ENCODE measurements at regions not wholly inside any gene's neighbourhood (a gene's known extent, or its start where the extent isn't known, plus 50 kb on each side); places are given as distances from the start of the nearest gene placed in this dataset.

DNA sequence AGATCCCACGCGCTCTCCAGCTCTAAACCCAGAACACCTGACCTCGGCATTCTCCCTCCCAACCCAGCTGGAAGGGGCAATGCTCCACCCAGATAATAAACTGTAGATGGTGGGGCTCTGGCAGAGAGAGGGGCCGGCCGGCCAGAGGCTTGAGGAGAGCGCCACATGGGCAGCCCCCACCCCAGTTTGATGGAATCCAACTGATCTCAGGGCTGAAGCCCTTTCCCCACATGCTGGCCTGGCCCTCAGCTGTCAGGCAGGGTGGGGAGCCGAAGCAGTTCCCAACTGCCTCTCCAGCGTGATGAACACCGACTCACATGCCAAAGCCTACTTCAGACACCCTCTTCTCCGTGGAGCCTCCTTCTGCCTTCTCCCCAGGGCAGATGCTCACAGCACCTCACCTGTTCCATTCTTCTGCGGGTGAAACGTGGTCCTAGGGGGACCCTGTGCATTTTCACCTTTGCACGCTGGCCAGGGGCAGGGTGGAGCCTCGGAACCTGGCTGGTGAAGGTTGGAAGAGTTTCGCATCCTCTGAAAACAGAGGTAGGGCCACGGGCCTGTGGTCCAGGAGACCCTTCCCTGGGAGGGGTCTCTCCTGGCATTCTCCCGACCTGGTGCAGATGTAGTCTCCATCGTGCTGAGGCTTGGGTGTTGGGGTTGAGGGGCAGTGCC is 65.7 kb upstream of the ZNF469 start:
- H3K9ac ChIP-seq (ENCODE audit: low read length): no peak overlapping the region
- H3K9me3 ChIP-seq (ENCODE audit: low read length): peaks cover 3% of the 10 kb centered on the region; the same call in 1 of the 2 replicates
- no peak overlapping the region for H3K27ac ChIP-seq (ENCODE audit: low read depth, low read length, poor library complexity, severe bottlenecking)
- H3K4me1 ChIP-seq (ENCODE audit: insufficient read depth, low read length, severe bottlenecking): no peaks in the 10 kb centered on the region
- no peaks in the 10 kb centered on the region for H3K79me2 ChIP-seq (ENCODE audit: insufficient read depth, low read length)
- no peak overlapping the region for H2AFZ ChIP-seq (ENCODE audit: low read length)
- H3K4me3 ChIP-seq (ENCODE audit: low read depth, low read length, poor library complexity, severe bottlenecking): no peak overlapping the region
- H3K27me3 ChIP-seq (ENCODE audit: insufficient read depth, low read length): 0 out of 2 replicates have a peak, but pooled peaks cover 5% of the 10 kb centered on the region
- no peak overlapping the region for H3K4me2 ChIP-seq (ENCODE audit: low read length)
- H3F3A ChIP-seq (ENCODE audit: insufficient read depth, low read length): no peaks in the 10 kb centered on the region
- no peaks in the 10 kb centered on the region; the same call in 1 of the 2 replicates for H3K36me3 ChIP-seq (ENCODE audit: insufficient read depth, low read length)
- TF ChIP-seq, protein P1, sequence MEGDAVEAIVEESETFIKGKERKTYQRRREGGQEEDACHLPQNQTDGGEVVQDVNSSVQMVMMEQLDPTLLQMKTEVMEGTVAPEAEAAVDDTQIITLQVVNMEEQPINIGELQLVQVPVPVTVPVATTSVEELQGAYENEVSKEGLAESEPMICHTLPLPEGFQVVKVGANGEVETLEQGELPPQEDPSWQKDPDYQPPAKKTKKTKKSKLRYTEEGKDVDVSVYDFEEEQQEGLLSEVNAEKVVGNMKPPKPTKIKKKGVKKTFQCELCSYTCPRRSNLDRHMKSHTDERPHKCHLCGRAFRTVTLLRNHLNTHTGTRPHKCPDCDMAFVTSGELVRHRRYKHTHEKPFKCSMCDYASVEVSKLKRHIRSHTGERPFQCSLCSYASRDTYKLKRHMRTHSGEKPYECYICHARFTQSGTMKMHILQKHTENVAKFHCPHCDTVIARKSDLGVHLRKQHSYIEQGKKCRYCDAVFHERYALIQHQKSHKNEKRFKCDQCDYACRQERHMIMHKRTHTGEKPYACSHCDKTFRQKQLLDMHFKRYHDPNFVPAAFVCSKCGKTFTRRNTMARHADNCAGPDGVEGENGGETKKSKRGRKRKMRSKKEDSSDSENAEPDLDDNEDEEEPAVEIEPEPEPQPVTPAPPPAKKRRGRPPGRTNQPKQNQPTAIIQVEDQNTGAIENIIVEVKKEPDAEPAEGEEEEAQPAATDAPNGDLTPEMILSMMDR (IDR thresholded peaks at IDR 0.05; ENCODE audit: low read length): no peak
- TF ChIP-seq EZH2 (IDR thresholded peaks at IDR 0.05; ENCODE audit: borderline replicate concordance, low read length): no peak
- H3K9me2 ChIP-seq (ENCODE audit: low read depth, low read length): no peaks in the 10 kb centered on the region
- H4K20me1 ChIP-seq (ENCODE audit: insufficient read depth, low read length): no peaks in the 10 kb centered on the region

DNA sequence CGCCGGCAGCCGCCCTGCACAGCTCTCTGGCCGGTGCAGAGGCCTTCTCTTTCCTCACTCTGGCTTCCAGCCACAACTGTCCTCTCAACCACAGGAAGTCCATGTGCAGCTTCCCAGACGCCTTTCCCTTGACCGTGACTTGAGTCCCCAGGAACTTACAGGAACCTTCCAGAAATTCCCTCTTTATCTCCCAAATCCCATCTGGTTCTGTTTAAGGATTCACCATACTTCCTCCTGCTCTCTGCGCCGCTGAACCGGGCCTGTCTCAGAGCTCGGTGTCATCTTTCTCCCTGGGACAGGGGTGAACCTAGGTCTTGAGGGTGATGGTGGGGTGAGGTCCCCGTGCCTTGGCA is 65.2 kb upstream of the ZNF469 start:
- no peaks in the 10 kb centered on the region for H3K4me1 ChIP-seq (ENCODE audit: insufficient read depth, low read length, severe bottlenecking)
- H3F3A ChIP-seq (ENCODE audit: insufficient read depth, low read length): no peaks in the 10 kb centered on the region
- H2AFZ ChIP-seq (ENCODE audit: low read length): no peak overlapping the region
- peaks cover 5% of the 10 kb centered on the region; the same call in 1 of the 2 replicates for H3K27me3 ChIP-seq (ENCODE audit: insufficient read depth, low read length)
- no peaks in the 10 kb centered on the region for H3K9me2 ChIP-seq (ENCODE audit: low read depth, low read length)
- H4K20me1 ChIP-seq (ENCODE audit: insufficient read depth, low read length): no peaks in the 10 kb centered on the region
- H3K79me2 ChIP-seq (ENCODE audit: insufficient read depth, low read length): no peaks in the 10 kb centered on the region
- no peak overlapping the region for H3K27ac ChIP-seq (ENCODE audit: low read depth, low read length, poor library complexity, severe bottlenecking)
- no peaks in the 10 kb centered on the region; the same call in 1 of the 2 replicates for H3K36me3 ChIP-seq (ENCODE audit: insufficient read depth, low read length)
- no peak overlapping the region for H3K4me3 ChIP-seq (ENCODE audit: low read depth, low read length, poor library complexity, severe bottlenecking)
- H3K9me3 ChIP-seq (ENCODE audit: low read length): peaks cover 3% of the 10 kb centered on the region; the same call in 1 of the 2 replicates
- no peak overlapping the region for H3K4me2 ChIP-seq (ENCODE audit: low read length)
- H3K9ac ChIP-seq (ENCODE audit: low read length): no peak overlapping the region
- TF ChIP-seq, protein P1 (IDR thresholded peaks at IDR 0.05; ENCODE audit: low read length): no peak
- no peak for TF ChIP-seq EZH2 (IDR thresholded peaks at IDR 0.05; ENCODE audit: borderline replicate concordance, low read length)

DNA sequence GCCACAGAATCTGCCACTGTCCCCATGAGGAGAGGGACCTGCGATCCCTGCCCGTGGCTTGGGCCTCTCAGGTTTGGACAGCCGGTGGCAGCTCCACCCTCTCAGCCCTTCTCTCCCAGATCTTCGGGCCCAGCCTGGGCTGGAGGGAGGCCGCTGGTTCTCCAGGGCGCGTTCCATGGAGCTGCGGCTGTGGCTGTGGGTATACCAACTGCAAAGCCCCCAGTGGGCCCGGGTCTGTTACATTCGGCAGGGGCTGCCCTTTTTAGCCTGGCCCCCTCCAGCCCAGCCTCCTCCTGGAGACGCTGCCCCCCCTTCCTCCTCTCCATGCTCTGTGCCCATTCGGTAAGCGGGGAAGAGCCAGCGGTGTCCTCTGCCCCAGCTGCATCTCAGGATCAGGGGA is 64.7 kb upstream of the ZNF469 start:
- Histone ChIP-seq H3K27me3 (ENCODE audit: insufficient read depth, low read length) (peaks cover 5% of the 10 kb centered on the region; the same call in 1 of the 2 replicates), H3K4me2 (ENCODE audit: low read length) (no peak overlapping the region), H3F3A (ENCODE audit: insufficient read depth, low read length) (no peaks in the 10 kb centered on the region), H3K36me3 (ENCODE audit: insufficient read depth, low read length) (no peaks in the 10 kb centered on the region; the same call in 1 of the 2 replicates), H3K27ac (ENCODE audit: low read depth, low read length, poor library complexity, severe bottlenecking) (no peak overlapping the region), H3K4me1 (ENCODE audit: insufficient read depth, low read length, severe bottlenecking) (no peaks in the 10 kb centered on the region), H3K9ac (ENCODE audit: low read length) (no peak overlapping the region), H3K4me3 (ENCODE audit: low read depth, low read length, poor library complexity, severe bottlenecking) (no peak overlapping the region), H2AFZ (ENCODE audit: low read length) (no peak overlapping the region), H4K20me1 (ENCODE audit: insufficient read depth, low read length) (no peaks in the 10 kb centered on the region), H3K79me2 (ENCODE audit: insufficient read depth, low read length) (no peaks in the 10 kb centered on the region), H3K9me2 (ENCODE audit: low read depth, low read length) (no peaks in the 10 kb centered on the region), H3K9me3 (ENCODE audit: low read length) (peaks cover 3% of the 10 kb centered on the region; the same call in 1 of the 2 replicates)
- no peak for TF ChIP-seq EZH2 (IDR thresholded peaks at IDR 0.05; ENCODE audit: borderline replicate concordance, low read length)
- TF ChIP-seq, protein P1 (IDR thresholded peaks at IDR 0.05; ENCODE audit: low read length): no peak

Measured in OCI-LY1 (cell line).